GM12878 (cell line): ENCODE measurements at regions not wholly inside any gene's neighbourhood (a gene's known extent, or its start where the extent isn't known, plus 50 kb on each side); places are given as distances from the start of the nearest gene placed in this dataset.

Experiments used
- E2F4 ChIP-seq: IDR thresholded peaks from 2 replicates; pipeline ENCODE4 v1.6.1; 2012; ENCODE audit warnings: low read depth, low read length, improper control_type of control experiment
- PKNOX1 ChIP-seq: fragments of 450-650 bp; IDR thresholded peaks from 2 replicates; pipeline ENCODE4 v1.6.1; 2016; ENCODE audit warnings: mild to moderate bottlenecking
- RAD21 ChIP-seq: IDR thresholded peaks from 2 replicates; pipeline ENCODE4 v1.6.1; 2011; ENCODE audit warnings: mild to moderate bottlenecking, low read depth, low read length, moderate library complexity; ENCODE audit not compliant: insufficient read depth
- SKIL ChIP-seq: fragments of 450-650 bp; IDR thresholded peaks from 2 replicates; pipeline ENCODE4 v1.6.1; 2017; ENCODE audit warnings: mild to moderate bottlenecking, low read depth, inconsistent platforms; ENCODE audit not compliant: poor library complexity, severe bottlenecking
- SMAD1 ChIP-seq: fragments of 450-650 bp; IDR thresholded peaks from 2 replicates; pipeline ENCODE4 v1.6.1; 2018; ENCODE audit warnings: mild to moderate bottlenecking, low read depth; ENCODE audit not compliant: partially characterized antibody
- TF ChIP-seq, protein P1 (sequence below): IDR thresholded peaks from 2 replicates; pipeline ENCODE4 v1.6.1; 2012; ENCODE audit warnings: low read depth, low read length, improper control_type of control experiment

GRCh38 chr16:85470873-85471272 lies 142.2 kb upstream of the GSE1 start (continued):
- no peak for TF ChIP-seq E2F4
- no peak for TF ChIP-seq SMAD1
- TF ChIP-seq, protein P1, sequence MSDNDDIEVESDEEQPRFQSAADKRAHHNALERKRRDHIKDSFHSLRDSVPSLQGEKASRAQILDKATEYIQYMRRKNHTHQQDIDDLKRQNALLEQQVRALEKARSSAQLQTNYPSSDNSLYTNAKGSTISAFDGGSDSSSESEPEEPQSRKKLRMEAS: no peak
- no peak for TF ChIP-seq RAD21
- TF ChIP-seq SKIL: no peak
- no peak for TF ChIP-seq PKNOX1
